ENCODE measurements at regions not wholly inside any gene's neighbourhood (a gene's known extent, or its start where the extent isn't known, plus 50 kb on each side); places are given as distances from the start of the nearest gene placed in this dataset.

DNA sequence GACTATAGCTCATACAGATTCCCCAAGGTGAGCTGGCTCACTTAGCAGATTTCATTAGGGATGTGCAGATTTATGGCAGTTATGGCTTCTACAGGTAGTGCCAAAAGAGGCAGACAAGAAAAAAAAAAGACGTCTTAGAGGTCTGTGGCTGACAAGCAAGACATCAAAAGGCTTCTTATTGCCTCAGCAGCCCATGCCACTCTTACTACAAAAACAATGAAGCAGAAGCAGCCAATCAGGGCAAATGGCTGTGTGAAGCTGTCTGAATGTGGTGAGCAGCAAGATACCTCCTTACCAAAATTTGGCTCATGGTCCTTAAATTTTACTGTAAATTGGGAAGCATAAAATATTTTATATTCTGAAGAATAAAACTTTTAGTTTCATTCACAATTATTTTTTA lies 557.5 kb upstream of the GOLIM4 start:
- no peaks in the 10 kb centered on the region for H4K20me1 ChIP-seq (ENCODE audit: insufficient read depth, low read length)
- no peak overlapping the region for H3K4me2 ChIP-seq (ENCODE audit: low read depth, low read length)
- ATAC-seq (no peak), FAIRE-seq (no peak), DNase-seq (ENCODE audit: low spot score) (no peak)
- intact Hi-C loops (cut with micrococcal nuclease; ENCODE audit: unreplicated experiment) (no loop called here), in situ Hi-C loops (cut with HindIII; ENCODE audit: extremely low pct_ligation_motif_present, low pct_unique_long_range_greater_than_20kb) (no loop called here)
- H3K4me3 ChIP-seq (replicated peaks in 1 of 3; ENCODE audit: insufficient read depth in 1 of 3, low read depth in 2 of 3, low read length in 3 of 3), result no peak overlapping the region
- H2AFZ ChIP-seq (ENCODE audit: low read length), result no peak overlapping the region
- ChIA-PET CTCF (ENCODE audit: low intra/inter-chr PET ratio, low total read pairs) (no interaction called here), POLR2A (no interaction called here)
- no TSS peak for BruUV-seq (replicated peaks)
- H3K79me2 ChIP-seq (ENCODE audit: insufficient read depth, low read length), result no peaks in the 10 kb centered on the region
- 0% methylated on average over 1 of the region's 1 CpG for WGBS (ENCODE audit: low lambda C conversion rate)
- H3K9me3 ChIP-seq (ENCODE audit: low read length), result no peaks in the 10 kb centered on the region
- no peak overlapping the region for H3K27ac ChIP-seq (ENCODE audit: extremely low read length, insufficient read depth, low read length)
- no peak overlapping the region for H3K9ac ChIP-seq (ENCODE audit: insufficient read depth, low read depth, low read length)
- no peaks in the 10 kb centered on the region for H3K36me3 ChIP-seq (replicated peaks in 1 of 2; ENCODE audit: control insufficient read depth in 1 of 2, insufficient read depth in 2 of 2, low read length in 2 of 2)
- H3K4me1 ChIP-seq (ENCODE audit: insufficient read depth, low read length), result no peaks in the 10 kb centered on the region
- TF ChIP-seq ZNF572 (CRISPR knock-in tag; IDR thresholded peaks at IDR 0.05) (no peak), ZNF773 (CRISPR knock-in tag; IDR thresholded peaks at IDR 0.05; ENCODE audit: borderline replicate concordance) (no peak), ONECUT2 (CRISPR knock-in tag; IDR thresholded peaks at IDR 0.05) (no peak), MLLT10 (CRISPR knock-in tag; IDR thresholded peaks at IDR 0.05) (no peak), GTF2F1 (IDR thresholded peaks at IDR 0.05; ENCODE audit: low read length) (no peak), ZNF33B (CRISPR knock-in tag; IDR thresholded peaks at IDR 0.05) (no peak), GABPB1 (CRISPR knock-in tag; IDR thresholded peaks at IDR 0.05) (no peak), ZNF616 (CRISPR knock-in tag; IDR thresholded peaks at IDR 0.05; ENCODE audit: low read depth) (no peak), HNRNPUL1 (IDR thresholded peaks at IDR 0.05; ENCODE audit: low read depth, low read length) (no peak), ZNF292 (CRISPR knock-in tag; IDR thresholded peaks at IDR 0.05; ENCODE audit: borderline replicate concordance, low read depth) (no peak)
- TF ChIP-seq, protein P1, sequence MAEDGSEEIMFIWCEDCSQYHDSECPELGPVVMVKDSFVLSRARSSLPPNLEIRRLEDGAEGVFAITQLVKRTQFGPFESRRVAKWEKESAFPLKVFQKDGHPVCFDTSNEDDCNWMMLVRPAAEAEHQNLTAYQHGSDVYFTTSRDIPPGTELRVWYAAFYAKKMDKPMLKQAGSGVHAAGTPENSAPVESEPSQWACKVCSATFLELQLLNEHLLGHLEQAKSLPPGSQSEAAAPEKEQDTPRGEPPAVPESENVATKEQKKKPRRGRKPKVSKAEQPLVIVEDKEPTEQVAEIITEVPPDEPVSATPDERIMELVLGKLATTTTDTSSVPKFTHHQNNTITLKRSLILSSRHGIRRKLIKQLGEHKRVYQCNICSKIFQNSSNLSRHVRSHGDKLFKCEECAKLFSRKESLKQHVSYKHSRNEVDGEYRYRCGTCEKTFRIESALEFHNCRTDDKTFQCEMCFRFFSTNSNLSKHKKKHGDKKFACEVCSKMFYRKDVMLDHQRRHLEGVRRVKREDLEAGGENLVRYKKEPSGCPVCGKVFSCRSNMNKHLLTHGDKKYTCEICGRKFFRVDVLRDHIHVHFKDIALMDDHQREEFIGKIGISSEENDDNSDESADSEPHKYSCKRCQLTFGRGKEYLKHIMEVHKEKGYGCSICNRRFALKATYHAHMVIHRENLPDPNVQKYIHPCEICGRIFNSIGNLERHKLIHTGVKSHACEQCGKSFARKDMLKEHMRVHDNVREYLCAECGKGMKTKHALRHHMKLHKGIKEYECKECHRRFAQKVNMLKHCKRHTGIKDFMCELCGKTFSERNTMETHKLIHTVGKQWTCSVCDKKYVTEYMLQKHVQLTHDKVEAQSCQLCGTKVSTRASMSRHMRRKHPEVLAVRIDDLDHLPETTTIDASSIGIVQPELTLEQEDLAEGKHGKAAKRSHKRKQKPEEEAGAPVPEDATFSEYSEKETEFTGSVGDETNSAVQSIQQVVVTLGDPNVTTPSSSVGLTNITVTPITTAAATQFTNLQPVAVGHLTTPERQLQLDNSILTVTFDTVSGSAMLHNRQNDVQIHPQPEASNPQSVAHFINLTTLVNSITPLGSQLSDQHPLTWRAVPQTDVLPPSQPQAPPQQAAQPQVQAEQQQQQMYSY (CRISPR knock-in tag; IDR thresholded peaks at IDR 0.05), result no peak
- no peaks in the 10 kb centered on the region for H3K27me3 ChIP-seq (ENCODE audit: control insufficient read depth in 1 of 2, insufficient read depth in 2 of 2, low read length in 2 of 2)
